IMR-90 (cell line): ENCODE measurements at regions not wholly inside any gene's neighbourhood (a gene's known extent, or its start where the extent isn't known, plus 50 kb on each side); places are given as distances from the start of the nearest gene placed in this dataset.

Source experiments
- ATAC-seq: fragments of 200-7000 bp; cut with Tn5 transposase; 2 replicates; pipeline ENCODE4 v1.9.1; 2020; ENCODE audit warnings: low read depth, mild to moderate bottlenecking, moderate library complexity
- BruUV-seq: library from RNA; stranded (reverse); fragments of 400-500 nt; replicated peaks from 2 replicates; lab custom pipeline; 2021; lab: Mats Ljungman, UMichigan
- CTCF ChIA-PET: fragments of 300-600 bp; formaldehyde crosslinking; extraction: SDS; loops from one replicate; lab custom pipeline; 2021; ENCODE audit warnings: antibody characterized with exemption; lab: Yijun Ruan, JAX
- POLR2A ChIA-PET: fragments of 300-600 bp; sonication (Branson Sonifier 250); formaldehyde crosslinking; loops from one replicate; lab custom pipeline; 2022; ENCODE audit warnings: antibody characterized with exemption; ENCODE audit not compliant: unreplicated experiment; lab: Charles Lee
- DNase-seq: peaks from one replicate; pipeline ENCODE4 v3.0.0; 2013
- H2AFZ ChIP-seq: replicated peaks from 2 replicates; pipeline ENCODE3; 2013; ENCODE audit warnings: low read length, mild to moderate bottlenecking; ENCODE audit not compliant: poor library complexity
- H2AK5ac ChIP-seq: 2 replicates; pipeline ENCODE4 v1.6.1; 2013; ENCODE audit warnings: low read depth, low read length, inconsistent platforms
- H2AK9ac ChIP-seq: replicated peaks from 2 replicates; pipeline ENCODE3; 2013; ENCODE audit warnings: mild to moderate bottlenecking, low read depth, low read length, moderate library complexity; ENCODE audit not compliant: poor library complexity
- H2BK120ac ChIP-seq: 2 replicates; pipeline ENCODE4 v1.6.1; 2013; ENCODE audit warnings: low read depth, low read length, inconsistent platforms
- H2BK15ac ChIP-seq: 3 replicates; pipeline ENCODE4 v1.6.1; 2013; ENCODE audit warnings: low read depth, low read length, inconsistent platforms
- H2BK20ac ChIP-seq: 2 replicates; pipeline ENCODE4 v1.6.1; 2013; ENCODE audit warnings: low read depth, mild to moderate bottlenecking, inconsistent platforms, low read length, moderate library complexity
- H2BK5ac ChIP-seq: 2 replicates; pipeline ENCODE4 v1.6.1; 2013; ENCODE audit warnings: mild to moderate bottlenecking, low read depth, low read length, inconsistent platforms; ENCODE audit not compliant: poor library complexity, severe bottlenecking
- H3K14ac ChIP-seq: replicated peaks from 2 replicates; pipeline ENCODE4 v1.6.1; 2013; ENCODE audit warnings: low read depth, low read length, inconsistent platforms
- H3K18ac ChIP-seq: 2 replicates; pipeline ENCODE4 v1.6.1; 2013; ENCODE audit warnings: low read depth, low read length, control low read depth
- H3K23ac ChIP-seq: 2 replicates; pipeline ENCODE4 v1.6.1; 2013; ENCODE audit warnings: low read depth, low read length, inconsistent platforms
- H3K27ac ChIP-seq: 2 replicates; pipeline ENCODE4 v1.5.1; 2013; ENCODE audit warnings: mild to moderate bottlenecking, control low read depth, low read length; ENCODE audit not compliant: insufficient read depth
- H3K27me3 ChIP-seq: 2 replicates; pipeline ENCODE4 v1.6.1; 2013; ENCODE audit warnings: low read length; ENCODE audit not compliant: control insufficient read depth, insufficient read depth
- H3K36me3 ChIP-seq: 2 replicates; pipeline ENCODE4 v1.6.1; 2013; ENCODE audit warnings: low read length, mixed read lengths; ENCODE audit not compliant: control insufficient read depth, insufficient read depth
- H3K4ac ChIP-seq: 2 replicates; pipeline ENCODE4 v1.6.1; 2013; ENCODE audit warnings: low read depth, low read length, inconsistent platforms
- H3K4me1 ChIP-seq: 2 replicates; pipeline ENCODE4 v1.6.1; 2013; ENCODE audit warnings: low read length, mixed read lengths; ENCODE audit not compliant: control insufficient read depth, insufficient read depth
- H3K4me2 ChIP-seq: 2 replicates; pipeline ENCODE4 v1.6.1; 2013; ENCODE audit warnings: low read depth, mild to moderate bottlenecking, control low read depth, low read length, moderate library complexity
- H3K4me3 ChIP-seq: 2 replicates; pipeline ENCODE4 v1.5.1; 2013; ENCODE audit warnings: low read depth, mild to moderate bottlenecking, control low read depth, low read length, moderate library complexity; ENCODE audit not compliant: insufficient read depth
- H3K56ac ChIP-seq: 2 replicates; pipeline ENCODE4 v1.6.1; 2013; ENCODE audit warnings: low read length, inconsistent platforms; ENCODE audit not compliant: insufficient read depth; ENCODE audit errors: extremely low read depth
- H3K79me1 ChIP-seq, 2 experiments: 2 replicates each; pipeline ENCODE4 v1.6.1; 2013; ENCODE audit warnings: low read length in 2 of 2, inconsistent platforms in 1 of 2, low read depth in 1 of 2
- H3K9ac ChIP-seq: 2 replicates; pipeline ENCODE4 v1.6.1; 2013; ENCODE audit warnings: low read depth, low read length, control low read depth
- H3K9me1 ChIP-seq: 2 replicates; pipeline ENCODE4 v1.6.1; 2013; ENCODE audit warnings: low read length, inconsistent platforms; ENCODE audit not compliant: insufficient read depth
- H3K9me3 ChIP-seq: 2 replicates; pipeline ENCODE4 v1.6.1; 2013; ENCODE audit warnings: low read length; ENCODE audit not compliant: control insufficient read depth, insufficient read depth
- H4K20me1 ChIP-seq: 2 replicates; pipeline ENCODE4 v1.6.1; 2013; ENCODE audit warnings: low read length, inconsistent platforms; ENCODE audit not compliant: insufficient read depth
- H4K5ac ChIP-seq: 2 replicates; pipeline ENCODE4 v1.6.1; 2013; ENCODE audit warnings: mild to moderate bottlenecking, low read depth, low read length, control low read depth
- H4K8ac ChIP-seq, 2 experiments: 2 replicates each; pipeline ENCODE4 v1.6.1; 2013; ENCODE audit warnings: low read depth in 2 of 2, low read length in 2 of 2, control low read depth in 1 of 2, inconsistent platforms in 1 of 2
- H4K91ac ChIP-seq: 2 replicates; pipeline ENCODE4 v1.6.1; 2013; ENCODE audit warnings: low read depth, low read length, inconsistent platforms; ENCODE audit not compliant: insufficient read depth
- MAZ ChIP-seq: IDR thresholded peaks from 2 replicates; pipeline ENCODE4 v1.6.1; 2012; ENCODE audit warnings: low read depth, mild to moderate bottlenecking, low read length, improper control_type of control experiment, moderate library complexity, borderline replicate concordance
- RAD21 ChIP-seq: IDR thresholded peaks from 2 replicates; pipeline ENCODE4 v1.6.1; 2012; ENCODE audit warnings: low read length, improper control_type of control experiment
- USF2 ChIP-seq: fragments of 150-350 bp; IDR thresholded peaks from 2 replicates; pipeline ENCODE4 v1.6.1; 2017; ENCODE audit warnings: mild to moderate bottlenecking, antibody characterized with exemption, low read length, low read depth
- WGBS, 2 experiments: methylation state at CpG; one replicate each; pipeline versions ENCODE4 v1.1.5 to v1.1.7; 2013; ENCODE audit warnings: missing lambda C conversion rate in 2 of 2; ENCODE audit not compliant: insufficient read length in 1 of 2; ENCODE audit errors: extremely low coverage in 2 of 2; 5-methylcytosine and 5-hydroxymethylcytosine counted together
- dilution Hi-C: fragments of 300-500 bp; cut with HindIII; formaldehyde crosslinking; loops from one replicate; pipeline ENCODE4 v1.14.3; 2018; ENCODE audit warnings: low sequenced_read_pairs; ENCODE audit not compliant: unreplicated experiment
- in situ Hi-C: fragments of 300-500 bp; cut with MboI; formaldehyde crosslinking; loops from 3 replicates; pipeline ENCODE4 v1.14.3; 2019; ENCODE audit warnings: low sequenced_read_pairs, inconsistent platforms, mixed read lengths
- intact Hi-C: fragments of 100-400 bp; cut with micrococcal nuclease; formaldehyde crosslinking; loops from 2 replicates; pipeline ENCODE4 v1.10.0; 2022

GRCh38 chr1:29532751-29533150 is 296.4 kb downstream of the PTPRU start:
- no peak overlapping the region for H4K8ac ChIP-seq
- no peaks in the 10 kb centered on the region for H3K4me1 ChIP-seq
- H3K27ac ChIP-seq = no peak overlapping the region
- H3K9me3 ChIP-seq = no peaks in the 10 kb centered on the region
- no peak overlapping the region for H2BK5ac ChIP-seq
- dilution Hi-C loops = no loop called here
- no peak overlapping the region for H2BK15ac ChIP-seq
- H3K23ac ChIP-seq = no peak overlapping the region
- H4K20me1 ChIP-seq = no peaks in the 10 kb centered on the region
- H2AK5ac ChIP-seq = no peak overlapping the region
- no peak overlapping the region for H3K4ac ChIP-seq
- no peaks in the 10 kb centered on the region for H3K79me1 ChIP-seq
- H3K56ac ChIP-seq = no peak overlapping the region
- H3K27me3 ChIP-seq = no peaks in the 10 kb centered on the region
- ATAC-seq (no peak), DNase-seq (no peak)
- H3K4me3 ChIP-seq = no peak overlapping the region
- no peak overlapping the region for H2AK9ac ChIP-seq
- H3K9ac ChIP-seq = no peak overlapping the region
- H3K4me2 ChIP-seq = no peak overlapping the region
- H4K91ac ChIP-seq = no peak overlapping the region
- in situ Hi-C loops = no loop called here
- no peak overlapping the region for H3K14ac ChIP-seq
- ChIA-PET POLR2A (no interaction called here), CTCF (no interaction called here)
- no peak overlapping the region for H2BK120ac ChIP-seq
- no peaks in the 10 kb centered on the region for H3K9me1 ChIP-seq
- H3K18ac ChIP-seq = no peak overlapping the region
- TF ChIP-seq RAD21 = no peak
- TF ChIP-seq USF2 = no peak
- TF ChIP-seq MAZ = no peak
- H2BK20ac ChIP-seq = no peak overlapping the region
- no peaks in the 10 kb centered on the region for H3K36me3 ChIP-seq
- intact Hi-C loops = no loop called here
- BruUV-seq = no TSS peak
- H2AFZ ChIP-seq = no peak overlapping the region
- no peak overlapping the region for H4K5ac ChIP-seq
- WGBS, 2 experiments = no CpG with 5 or more reads among the region's 1 CpG
